Liver (tissue), 3 donors: ENCODE measurements at regions not wholly inside any gene's neighbourhood (a gene's known extent, or its start where the extent isn't known, plus 50 kb on each side); places are given as distances from the start of the nearest gene placed in this dataset.

Experiments
- JUND ChIP-seq, 2 donors: IDR thresholded peaks; 2 replicates each; pipeline ENCODE4 v1.6.1; 2016; ENCODE audit warnings: antibody characterized with exemption in 2 of 2
- MAX ChIP-seq: IDR thresholded peaks from 2 replicates; pipeline ENCODE4 v1.6.1; 2016; ENCODE audit warnings: antibody characterized with exemption
- RXRA ChIP-seq, 2 donors: IDR thresholded peaks; 2 replicates each; pipeline ENCODE4 v1.6.1; 2017 to 2018; ENCODE audit warnings: antibody characterized with exemption in 2 of 2, mild to moderate bottlenecking in 1 of 2
- YY1 ChIP-seq: IDR thresholded peaks from 2 replicates; pipeline ENCODE4 v1.6.1; 2016; ENCODE audit warnings: antibody characterized with exemption, mild to moderate bottlenecking
- TF ChIP-seq, protein P1 (sequence below): fragments of 150-350 bp; IDR thresholded peaks from 2 replicates; pipeline ENCODE4 v1.5.1; 2017; ENCODE audit warnings: improper control_type of control experiment, low read depth, low read length; ENCODE audit not compliant: missing input control
- donor health status: healthy.
- donor health status: healthy.

DNA sequence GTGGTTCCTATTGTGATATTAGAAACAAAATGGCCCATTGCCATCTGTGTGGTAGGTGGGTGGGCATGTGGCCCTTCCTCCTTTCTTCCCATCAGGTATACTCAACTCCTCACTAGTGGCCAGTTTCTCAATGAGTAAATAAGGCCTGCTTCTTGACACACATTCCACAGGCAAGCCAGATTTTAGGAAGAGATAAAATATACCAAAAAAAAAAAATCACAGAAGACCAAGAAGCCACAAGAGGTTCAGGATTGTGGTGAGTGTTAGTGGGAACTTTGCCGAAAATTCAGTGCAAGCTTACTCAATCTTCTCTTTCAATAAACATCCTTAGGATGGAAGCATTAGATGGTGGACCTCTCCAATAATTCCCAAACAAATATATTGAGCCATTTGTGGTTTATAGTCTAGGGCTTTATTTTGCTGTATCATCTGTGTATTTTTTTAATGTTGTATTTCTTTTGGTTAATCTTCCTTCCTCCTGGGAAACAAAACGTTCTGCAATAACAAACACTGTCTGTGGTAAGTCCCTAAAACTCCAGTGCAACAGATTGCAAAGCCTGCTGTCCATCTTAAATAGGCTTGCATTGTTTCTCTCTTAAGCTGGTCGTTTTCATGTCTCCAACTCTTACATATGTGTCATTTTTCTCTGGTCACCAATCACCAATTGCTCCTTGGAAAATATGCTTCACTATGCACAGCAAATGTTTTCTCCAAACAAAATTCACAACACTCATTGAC is 289.9 kb upstream of the KITLG start:
- TF ChIP-seq, protein P1, sequence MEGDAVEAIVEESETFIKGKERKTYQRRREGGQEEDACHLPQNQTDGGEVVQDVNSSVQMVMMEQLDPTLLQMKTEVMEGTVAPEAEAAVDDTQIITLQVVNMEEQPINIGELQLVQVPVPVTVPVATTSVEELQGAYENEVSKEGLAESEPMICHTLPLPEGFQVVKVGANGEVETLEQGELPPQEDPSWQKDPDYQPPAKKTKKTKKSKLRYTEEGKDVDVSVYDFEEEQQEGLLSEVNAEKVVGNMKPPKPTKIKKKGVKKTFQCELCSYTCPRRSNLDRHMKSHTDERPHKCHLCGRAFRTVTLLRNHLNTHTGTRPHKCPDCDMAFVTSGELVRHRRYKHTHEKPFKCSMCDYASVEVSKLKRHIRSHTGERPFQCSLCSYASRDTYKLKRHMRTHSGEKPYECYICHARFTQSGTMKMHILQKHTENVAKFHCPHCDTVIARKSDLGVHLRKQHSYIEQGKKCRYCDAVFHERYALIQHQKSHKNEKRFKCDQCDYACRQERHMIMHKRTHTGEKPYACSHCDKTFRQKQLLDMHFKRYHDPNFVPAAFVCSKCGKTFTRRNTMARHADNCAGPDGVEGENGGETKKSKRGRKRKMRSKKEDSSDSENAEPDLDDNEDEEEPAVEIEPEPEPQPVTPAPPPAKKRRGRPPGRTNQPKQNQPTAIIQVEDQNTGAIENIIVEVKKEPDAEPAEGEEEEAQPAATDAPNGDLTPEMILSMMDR, result no peak
- TF ChIP-seq RXRA (IDR thresholded peaks at IDR 0.05) (no peak), YY1 (no peak), JUND (IDR thresholded peaks at IDR 0.05) (no peak), MAX (no peak)
